GM12864 (cell line): ENCODE measurements at regions not wholly inside any gene's neighbourhood (a gene's known extent, or its start where the extent isn't known, plus 50 kb on each side); places are given as distances from the start of the nearest gene placed in this dataset.

Source experiments
- DNase-seq: peaks from one replicate; pipeline ENCODE4 v3.0.0-alpha.2; 2011; ENCODE audit warnings: low read depth
- H3K4me3 ChIP-seq: 2 replicates; pipeline ENCODE4 v1.5.1; 2011; ENCODE audit warnings: mild to moderate bottlenecking, low read depth, low read length, control low read depth
- CTCF ChIP-seq: IDR thresholded peaks from 2 replicates; pipeline ENCODE4 v1.5.1; 2011; ENCODE audit warnings: low read depth, mild to moderate bottlenecking, moderate library complexity, low read length, control low read depth, inconsistent platforms; ENCODE audit errors: missing control alignments

- DNase-seq: no peak
- no peak for TF ChIP-seq CTCF
- H3K4me3 ChIP-seq: no peak overlapping the region
Measured at GRCh38 chr12:65662590-65662989, 161.7 kb upstream of the HMGA2 start.

- no peak for TF ChIP-seq CTCF
- H3K4me3 ChIP-seq: no peak overlapping the region
- no peak for DNase-seq
Measured at GRCh38 chr12:65663097-65663496, 161.2 kb upstream of the HMGA2 start.

- H3K4me3 ChIP-seq: no peak overlapping the region
- no peak for TF ChIP-seq CTCF
- DNase-seq: no peak
Measured at GRCh38 chr12:65663648-65664047, 160.6 kb upstream of the HMGA2 start.

GRCh38 chr12:65664715-65665250, 159.5 kb upstream of the HMGA2 start:
- H3K4me3 ChIP-seq: no peak overlapping the region
- TF ChIP-seq CTCF: no peak
- no peak for DNase-seq

GRCh38 chr12:65665817-65666216, 158.5 kb upstream of the HMGA2 start:
- no peak for DNase-seq
- no peak for TF ChIP-seq CTCF
- H3K4me3 ChIP-seq: no peak overlapping the region

GRCh38 chr12:65666876-65667275, 157.4 kb upstream of the HMGA2 start:
- DNase-seq: no peak
- no peak for TF ChIP-seq CTCF
- no peak overlapping the region for H3K4me3 ChIP-seq

GRCh38 chr12:65667932-65668331, 156.4 kb upstream of the HMGA2 start:
- DNase-seq: no peak
- no peak for TF ChIP-seq CTCF
- no peak overlapping the region for H3K4me3 ChIP-seq
